GM19099 (cell line): ENCODE measurements at regions not wholly inside any gene's neighbourhood (a gene's known extent, or its start where the extent isn't known, plus 50 kb on each side); places are given as distances from the start of the nearest gene placed in this dataset.

ENCODE experiments used
- POLR2A ChIP-seq: IDR thresholded peaks from 3 replicates; pipeline ENCODE4 v1.6.1; 2011; ENCODE audit warnings: low read depth; ENCODE audit not compliant: insufficient read length; ENCODE audit errors: extremely low read depth

GRCh38 chr5:164934039-164934438 is 1428.6 kb downstream of the MAT2B start:
- no peak for TF ChIP-seq POLR2A

DNA sequence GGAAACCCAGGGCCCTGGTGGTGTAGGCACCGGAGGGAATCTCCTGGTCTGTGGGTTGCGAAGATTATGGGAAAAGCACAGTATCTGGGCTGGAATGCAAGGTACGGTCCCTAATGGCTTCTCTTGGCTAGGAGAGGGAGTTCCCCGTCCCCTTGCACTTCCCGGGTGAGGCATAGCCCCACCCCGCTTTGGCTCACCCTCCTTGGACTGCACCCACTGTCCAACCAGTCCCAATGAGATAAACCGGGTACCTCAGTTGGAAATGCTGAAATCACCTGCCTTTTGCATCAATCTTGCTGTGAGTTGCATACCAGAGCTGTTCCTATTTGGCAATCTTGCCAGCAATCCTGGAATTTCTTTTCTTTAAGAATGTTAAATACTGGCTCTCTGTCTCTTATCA is 1429.1 kb downstream of the MAT2B start:
- no peak for TF ChIP-seq POLR2A

DNA sequence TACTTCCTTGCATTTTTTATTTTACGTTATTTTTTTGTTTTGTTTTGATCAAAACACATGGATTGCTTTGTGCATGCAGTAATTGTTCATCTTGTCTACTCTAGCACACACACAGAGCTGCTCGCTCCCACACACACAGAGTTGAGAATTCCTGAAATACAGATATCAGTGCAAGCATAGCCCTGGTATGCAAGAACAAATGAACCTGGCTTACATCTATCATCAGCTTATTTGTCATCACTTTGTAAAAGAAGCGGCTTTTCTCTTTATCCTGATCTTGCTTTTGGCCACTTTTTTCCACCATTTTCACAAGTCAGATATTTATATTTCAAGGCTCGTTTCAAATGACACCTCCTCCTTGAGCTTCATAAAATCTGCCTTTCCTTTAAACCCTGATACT is 1435.7 kb downstream of the MAT2B start:
- no peak for TF ChIP-seq POLR2A

GRCh38 chr5:164950927-164951326 is 1445.5 kb downstream of the MAT2B start:
- no peak for TF ChIP-seq POLR2A

- TF ChIP-seq POLR2A: no peak
Observed at GRCh38 chr5:164951570-164951969, 1446.2 kb downstream of the MAT2B start.

DNA sequence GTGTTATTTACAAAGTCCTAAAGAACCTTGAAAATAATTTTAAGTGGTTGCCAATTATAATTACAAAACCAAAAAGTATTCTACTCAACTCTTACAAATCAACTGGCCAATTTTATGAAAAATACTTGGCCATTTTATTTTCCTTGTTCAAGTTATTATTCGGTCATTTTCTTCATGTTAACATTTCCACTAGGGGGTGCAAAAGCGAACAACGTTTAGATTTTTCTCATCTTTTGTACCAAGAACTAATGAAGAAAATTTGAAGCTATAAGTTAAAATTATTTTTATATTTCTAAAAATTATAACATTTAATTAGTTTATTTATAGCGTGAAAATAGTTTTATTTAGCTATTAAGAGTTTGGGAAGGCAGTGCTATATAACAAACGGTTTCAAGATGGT is 1453.3 kb downstream of the MAT2B start:
- TF ChIP-seq POLR2A: no peak

GRCh38 chr5:164959761-164960160 is 1454.3 kb downstream of the MAT2B start:
- no peak for TF ChIP-seq POLR2A

- no peak for TF ChIP-seq POLR2A
Observed at GRCh38 chr5:164962329-164962961, 1457.0 kb downstream of the MAT2B start.

DNA sequence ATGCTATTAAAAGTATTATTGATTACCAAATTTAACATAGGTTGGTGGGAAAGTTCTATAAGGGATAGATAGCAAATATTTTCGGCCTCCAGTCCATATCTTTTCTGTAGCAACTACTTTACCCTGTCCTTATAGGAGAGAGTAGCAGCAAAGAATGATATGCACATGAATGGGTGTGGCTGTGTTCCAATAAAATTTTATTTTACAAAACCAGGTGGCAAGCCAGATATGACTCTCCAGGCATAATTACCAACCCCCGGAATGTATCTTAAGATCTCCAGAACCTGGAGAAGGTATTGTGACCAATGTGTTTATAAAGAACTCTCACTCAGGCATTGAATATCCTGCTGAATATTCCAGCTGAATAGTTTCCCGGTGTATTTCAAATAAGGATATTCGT is 1461.2 kb downstream of the MAT2B start:
- TF ChIP-seq POLR2A: no peak

- TF ChIP-seq POLR2A: no peak
Observed at GRCh38 chr5:164967354-164967753, 1461.9 kb downstream of the MAT2B start.

GRCh38 chr5:164972973-164973372 is 1467.6 kb downstream of the MAT2B start:
- TF ChIP-seq POLR2A: no peak

DNA sequence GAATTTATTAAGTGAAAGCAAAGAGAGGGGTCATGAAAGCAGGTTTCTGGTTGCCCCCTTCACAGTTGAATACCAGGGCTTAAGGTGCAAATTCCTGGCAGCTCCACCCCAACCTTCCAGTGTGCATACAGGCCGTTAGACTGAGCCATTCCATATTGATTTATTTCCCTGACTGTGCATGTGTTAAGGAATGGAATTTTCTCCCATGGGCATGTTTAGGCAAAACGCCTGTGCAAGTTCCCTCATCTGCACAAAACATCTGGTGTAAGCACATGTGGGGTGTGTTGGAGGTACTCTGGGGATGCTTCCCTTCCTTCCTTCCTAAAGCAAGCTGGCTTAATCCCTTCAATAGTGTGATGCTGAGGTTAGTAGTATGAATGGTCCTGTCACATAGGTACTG is 1470.6 kb downstream of the MAT2B start:
- TF ChIP-seq POLR2A: no peak

DNA sequence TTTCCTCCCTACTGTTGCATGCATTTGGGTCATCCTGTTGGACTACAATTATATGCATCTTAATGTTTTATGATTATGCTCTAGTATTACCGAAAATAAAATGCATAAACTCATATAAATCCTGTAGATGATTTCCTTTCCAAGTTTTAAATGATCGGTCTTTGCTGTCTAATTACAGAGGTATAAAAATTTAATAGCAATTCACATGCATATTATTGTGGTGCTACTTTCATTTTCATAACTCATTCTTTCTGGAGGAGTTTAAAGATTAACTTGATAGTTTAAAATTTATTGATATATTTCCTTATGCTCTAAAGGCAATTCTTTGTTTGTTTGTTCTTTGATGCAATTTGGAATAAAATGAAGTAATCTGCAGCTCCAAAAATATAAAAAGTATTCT is 1475.1 kb downstream of the MAT2B start:
- TF ChIP-seq POLR2A: no peak

DNA sequence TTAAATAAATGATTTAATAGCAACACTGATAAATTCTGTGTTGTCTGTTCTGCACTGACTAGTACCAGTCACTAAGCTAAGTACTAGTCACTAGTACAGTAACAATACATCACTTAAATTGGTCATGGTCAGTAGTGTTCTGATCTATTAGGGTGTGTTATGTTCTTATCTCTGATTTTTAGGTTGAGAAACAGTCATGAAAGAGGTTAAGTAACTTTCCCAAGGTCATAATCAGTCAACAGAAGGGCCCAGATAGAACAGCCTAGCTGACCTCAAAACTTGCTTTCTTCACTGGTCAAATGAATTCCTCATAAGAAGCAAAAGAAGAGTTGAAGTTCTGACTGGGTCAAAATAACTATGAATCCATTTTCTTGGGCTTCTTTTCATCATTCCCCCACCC is 1492.7 kb downstream of the MAT2B start:
- TF ChIP-seq POLR2A: no peak

DNA sequence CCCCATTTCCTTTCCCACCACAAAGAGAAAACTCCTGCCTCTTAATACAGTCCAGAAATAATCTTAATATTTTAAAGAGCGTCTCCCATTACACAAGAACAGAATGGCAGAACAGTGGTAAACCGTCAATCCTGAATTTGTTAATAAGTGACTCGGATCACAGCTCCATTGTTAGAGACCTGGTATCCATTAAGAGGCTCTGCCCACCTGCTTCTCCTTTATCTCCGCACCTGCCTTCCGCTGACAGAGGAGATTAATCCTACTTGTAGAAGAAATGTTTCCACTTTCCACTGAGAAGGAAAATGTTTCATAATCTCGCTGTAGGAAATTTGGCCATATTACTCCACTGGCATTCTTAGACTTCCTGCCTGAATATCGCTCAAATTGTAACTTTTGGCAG is 1493.2 kb downstream of the MAT2B start:
- TF ChIP-seq POLR2A: no peak

GRCh38 chr5:165000479-165001190 is 1495.2 kb downstream of the MAT2B start:
- no peak for TF ChIP-seq POLR2A

GRCh38 chr5:165003283-165003682 is 1497.9 kb downstream of the MAT2B start:
- TF ChIP-seq POLR2A: no peak
